NOMO-1 treated with DMSO at 0.1 percent for 48 hours (cell line): ENCODE measurements at regions not wholly inside any gene's neighbourhood (a gene's known extent, or its start where the extent isn't known, plus 50 kb on each side); places are given as distances from the start of the nearest gene placed in this dataset.

Source experiments
- DNase-seq: peaks from one replicate; lab custom pipeline; 2025; ENCODE audit not compliant: unreplicated experiment; lab: John Stamatoyannopoulos, UW

DNA sequence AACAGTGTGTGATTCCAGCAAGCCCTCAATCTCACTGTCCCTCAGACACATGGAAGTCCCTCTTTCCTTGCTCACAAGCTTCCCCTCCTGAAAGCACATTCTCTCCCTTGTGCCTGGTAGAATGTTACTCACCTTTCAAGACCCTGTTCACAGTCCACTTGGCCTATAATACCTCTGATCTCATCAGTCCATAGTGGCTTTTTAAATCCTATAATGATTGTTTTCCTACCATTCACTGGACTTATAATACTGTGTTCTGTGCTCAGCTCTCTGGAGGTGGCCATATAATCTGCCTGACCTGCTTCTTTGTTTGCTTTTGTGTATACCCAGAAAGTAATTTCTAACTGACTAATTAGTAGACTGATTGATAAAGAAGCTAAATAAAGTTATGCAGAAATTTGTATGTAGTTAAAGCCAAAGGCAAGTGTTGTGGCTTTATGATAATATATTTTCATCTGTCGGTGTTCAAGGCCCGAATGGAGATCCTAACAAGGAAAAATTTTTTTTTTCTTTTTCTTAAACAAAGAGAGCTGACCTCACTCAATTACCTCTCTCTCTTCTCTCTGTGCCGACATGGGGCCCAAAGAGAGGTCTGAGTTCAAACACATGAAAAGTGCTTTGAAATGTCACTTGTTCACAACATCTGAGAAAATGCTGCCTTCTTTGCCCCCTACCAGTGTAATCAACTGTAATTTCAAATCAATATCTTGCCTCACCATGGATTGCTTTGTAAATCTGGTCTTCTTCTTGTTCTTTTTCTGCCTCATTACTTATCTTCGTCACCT lies 1033.0 kb upstream of the PIK3C3 start:
- no peak for DNase-seq

- no peak for DNase-seq
These were observed 1038.0 kb upstream of the PIK3C3 start for GRCh38 chr18:40917056-40917455.

DNA sequence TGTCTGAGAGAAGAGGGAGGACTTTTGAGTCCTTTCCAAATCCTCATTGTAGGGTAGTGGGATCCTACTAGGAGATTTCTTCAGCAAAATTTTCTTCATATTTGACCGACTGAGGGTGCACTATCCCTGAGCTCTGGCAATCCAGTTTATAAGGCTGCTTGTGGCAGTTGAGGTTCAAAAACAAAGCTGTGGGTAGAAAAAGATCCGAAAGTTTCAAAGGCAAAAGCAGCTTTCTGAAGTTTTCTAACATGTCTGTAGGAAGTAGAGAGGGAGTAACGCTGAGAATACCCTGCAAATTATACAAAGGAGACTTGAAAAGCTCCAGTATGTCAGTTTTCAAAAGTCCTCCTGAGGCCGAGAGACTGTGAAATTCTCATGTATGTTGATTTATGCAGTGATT lies 1039.3 kb upstream of the PIK3C3 start:
- DNase-seq = no peak

GRCh38 chr18:40911582-40912254 lies 1043.3 kb upstream of the PIK3C3 start:
- DNase-seq = no peak

DNA sequence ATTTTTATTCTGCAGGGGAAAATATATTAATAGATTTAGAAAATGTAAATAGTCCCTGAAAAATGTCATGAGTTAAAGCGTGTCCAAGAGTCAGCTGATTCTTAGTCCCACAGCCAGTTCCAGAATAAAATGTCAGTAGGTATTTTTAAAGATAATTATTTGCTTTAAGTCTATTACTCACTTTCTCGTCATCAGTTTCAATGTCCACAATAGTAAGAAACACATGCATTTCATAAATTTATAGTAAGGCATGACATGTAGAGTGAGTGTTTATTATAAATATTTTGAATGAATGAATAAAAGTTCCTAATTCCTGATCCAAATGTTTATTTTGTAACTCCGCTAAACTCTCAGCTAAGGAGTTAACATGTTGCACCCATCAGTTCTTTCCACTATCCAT lies 1044.0 kb upstream of the PIK3C3 start:
- no peak for DNase-seq

- no peak for DNase-seq
These were observed 1047.2 kb upstream of the PIK3C3 start for GRCh38 chr18:40907842-40908241.

- DNase-seq = no peak
These were observed 1050.7 kb upstream of the PIK3C3 start for GRCh38 chr18:40904295-40904694.

GRCh38 chr18:40902436-40902835 lies 1052.6 kb upstream of the PIK3C3 start:
- DNase-seq = no peak

DNA sequence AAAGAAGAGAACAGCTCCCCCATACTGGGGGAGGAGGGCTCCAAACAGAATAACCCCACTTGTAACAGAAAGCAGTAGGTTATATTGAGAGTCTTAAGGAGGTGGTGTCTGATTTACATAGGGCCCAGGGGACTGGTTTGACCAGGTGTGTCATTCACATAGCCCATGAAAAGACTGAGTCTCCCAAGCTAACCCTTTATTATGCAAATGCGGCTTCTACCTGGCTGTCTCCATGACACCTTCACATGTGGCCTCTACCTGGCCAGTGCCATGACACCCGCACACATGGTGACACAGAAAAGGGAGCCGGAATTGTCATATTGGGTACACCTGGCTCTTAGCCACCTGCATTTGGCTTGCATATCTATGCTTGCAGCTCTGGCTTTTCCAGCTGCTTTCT lies 1057.2 kb upstream of the PIK3C3 start:
- no peak for DNase-seq

DNA sequence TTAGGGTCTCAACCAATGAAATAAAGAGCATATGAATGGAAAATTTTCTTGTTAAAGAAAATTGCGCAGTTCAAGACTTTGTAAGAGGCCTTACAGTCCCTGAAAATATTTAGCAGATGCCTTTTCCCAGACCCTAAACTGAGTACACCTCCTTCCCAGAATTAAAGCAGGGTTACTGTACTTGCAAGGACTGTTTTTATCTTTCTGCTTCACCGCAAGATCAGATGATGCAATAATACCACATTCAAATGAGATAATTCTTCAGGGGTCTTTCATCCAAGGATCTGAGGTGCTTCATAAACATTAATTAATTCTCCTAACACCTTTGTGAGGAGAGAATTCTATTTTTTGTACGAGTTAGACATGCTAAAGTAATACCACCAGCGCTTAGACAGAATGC lies 1071.8 kb upstream of the PIK3C3 start:
- DNase-seq = no peak

- DNase-seq = no peak
These were observed 1072.6 kb upstream of the PIK3C3 start for GRCh38 chr18:40882468-40882867.

DNA sequence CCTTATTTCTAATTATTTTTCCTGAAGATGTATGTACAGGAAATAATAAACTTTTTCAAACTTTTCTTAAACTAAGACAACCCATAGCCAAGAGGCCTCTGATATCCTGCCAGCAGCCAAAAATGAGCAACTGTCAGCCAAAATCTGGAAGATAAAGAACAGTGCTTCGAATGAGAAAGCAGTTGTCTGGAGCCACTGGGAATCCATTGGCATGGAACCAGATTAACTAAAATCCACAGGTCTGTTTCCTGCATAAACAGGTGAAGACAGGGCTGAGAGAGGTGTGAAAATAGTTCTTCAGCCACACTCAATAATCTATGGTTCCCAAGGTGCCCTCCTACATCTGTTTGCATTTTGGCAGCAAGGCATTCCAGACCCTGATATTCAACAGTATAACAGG lies 1076.7 kb upstream of the PIK3C3 start:
- DNase-seq = no peak

DNA sequence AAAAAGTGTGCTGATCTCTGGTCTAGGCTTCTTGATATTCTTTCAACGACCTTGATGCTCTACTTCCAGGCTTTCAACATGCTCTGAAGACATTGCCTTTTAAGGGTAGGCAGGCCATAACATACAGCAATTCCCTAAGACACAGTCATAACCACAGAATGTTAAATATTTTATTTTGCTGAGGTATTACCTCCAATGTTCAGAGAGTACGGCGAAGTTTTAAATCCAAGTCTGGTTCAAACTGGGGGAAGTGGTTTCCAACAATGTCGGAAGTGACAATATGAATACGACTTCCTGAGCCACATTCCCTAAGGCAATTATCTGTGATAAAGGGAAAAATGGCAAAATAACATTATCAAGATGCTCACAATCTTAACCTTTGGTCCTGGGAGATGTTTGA lies 1077.9 kb upstream of the PIK3C3 start:
- no peak for DNase-seq

DNA sequence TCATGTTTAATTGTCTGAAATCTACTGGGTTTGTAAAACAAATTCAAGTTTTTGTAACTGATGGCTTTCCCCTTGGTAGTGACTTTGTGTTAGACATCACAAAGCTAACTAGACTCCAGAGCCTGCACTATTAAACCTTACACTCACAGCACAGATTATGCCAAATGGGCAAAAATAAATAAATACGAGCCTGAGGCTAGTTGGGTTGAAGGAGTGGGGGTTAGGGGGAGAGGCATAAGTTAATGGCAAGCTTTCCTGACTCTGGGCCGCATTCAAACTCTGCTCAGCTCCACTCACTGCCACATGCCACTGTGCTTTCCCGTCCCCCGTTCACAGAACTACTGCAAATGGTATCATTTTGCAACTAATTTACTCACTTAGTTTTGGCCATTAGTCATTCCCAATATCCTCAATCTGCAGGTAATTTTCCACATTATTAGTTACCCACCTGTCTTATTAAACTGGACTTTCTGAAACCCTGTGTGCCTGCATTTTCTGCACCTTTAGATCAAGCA lies 1079.9 kb upstream of the PIK3C3 start:
- no peak for DNase-seq

DNA sequence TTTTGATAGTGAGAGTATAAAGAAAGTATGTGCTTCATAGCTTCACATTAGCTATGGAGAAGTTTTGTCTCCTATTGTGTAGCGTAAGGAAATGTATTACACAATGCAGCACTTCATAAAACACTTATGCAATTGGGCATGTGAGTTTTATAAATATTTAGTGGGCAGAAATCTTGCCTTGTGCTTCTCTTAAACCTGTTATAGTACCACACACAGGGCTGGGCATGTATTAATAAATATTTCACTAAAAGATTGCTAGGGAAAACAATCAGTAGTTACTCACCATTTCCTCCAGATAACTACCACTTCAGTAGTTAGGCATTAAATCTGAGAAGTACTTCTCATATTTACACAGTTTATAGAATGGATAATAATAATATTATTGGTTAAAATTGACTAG lies 1080.8 kb upstream of the PIK3C3 start:
- DNase-seq = no peak

DNA sequence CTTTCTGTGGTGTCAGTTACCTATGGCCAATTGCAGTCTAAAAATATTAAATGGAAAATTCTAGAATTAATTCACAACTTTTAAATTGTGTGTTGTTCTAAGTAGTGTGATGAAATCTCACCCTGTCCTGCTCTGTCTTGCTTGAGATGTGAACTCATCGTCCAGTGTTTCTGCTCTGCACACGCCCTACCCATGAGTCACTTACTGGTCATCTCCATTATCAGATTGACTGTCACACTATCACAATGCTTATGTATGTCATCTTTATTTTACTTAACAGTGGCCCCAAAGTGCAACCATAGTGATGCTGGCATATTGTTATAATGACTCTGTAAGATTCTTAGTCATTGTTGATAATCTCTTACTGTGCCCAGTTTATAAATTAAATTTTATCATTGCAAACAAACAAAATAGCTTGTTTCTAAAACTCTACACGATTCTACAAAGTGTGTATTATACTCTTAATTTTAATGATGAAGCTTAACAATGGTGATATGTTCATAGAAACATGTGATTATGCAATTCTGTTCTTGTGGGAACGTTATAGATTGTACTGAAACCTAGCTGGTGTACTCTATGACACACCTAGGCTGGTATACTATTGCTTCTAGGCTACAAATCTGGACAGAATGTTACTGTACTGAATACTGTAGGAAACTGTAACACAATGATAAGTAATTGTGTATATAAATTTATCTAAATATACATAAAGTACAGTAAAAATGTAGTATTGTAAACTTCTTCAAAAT lies 1086.8 kb upstream of the PIK3C3 start:
- no peak for DNase-seq

DNA sequence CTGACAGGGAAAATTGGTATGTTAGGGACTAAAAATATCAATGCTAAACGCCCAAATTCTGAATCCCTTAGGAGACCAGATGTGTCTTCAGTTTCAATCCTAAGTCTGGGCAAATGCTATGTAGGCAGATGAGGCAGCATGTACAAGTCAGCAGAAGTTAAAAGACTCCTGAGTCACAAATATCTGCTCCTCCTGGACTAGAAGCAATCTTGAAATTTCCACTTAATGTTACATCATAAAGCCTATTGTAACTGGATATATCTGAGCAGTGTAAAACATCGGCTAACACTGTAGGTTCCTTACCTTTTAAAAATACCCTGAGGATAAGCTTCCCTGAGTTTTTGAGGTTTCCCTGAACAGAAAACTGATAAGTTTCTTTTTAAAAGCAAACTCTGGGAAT lies 1087.6 kb upstream of the PIK3C3 start:
- no peak for DNase-seq

DNA sequence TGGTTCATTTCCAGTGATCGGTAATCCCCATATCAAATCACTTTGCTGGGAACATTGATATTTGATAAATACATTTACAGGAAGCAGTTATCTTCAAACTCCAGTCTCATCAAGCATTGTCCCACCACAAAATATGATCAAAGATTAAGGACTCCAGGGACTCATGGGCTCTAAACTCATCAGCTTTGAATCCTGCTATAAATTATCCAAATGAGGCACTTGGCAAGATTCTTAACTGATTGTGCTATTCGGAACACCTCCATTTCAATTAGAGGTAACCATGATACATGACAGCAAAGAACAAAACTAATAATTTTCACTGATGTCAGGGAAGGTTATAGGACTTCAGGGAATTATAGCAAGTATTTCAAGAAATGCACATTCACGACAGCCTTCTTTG lies 1088.1 kb upstream of the PIK3C3 start:
- DNase-seq = no peak

- DNase-seq = no peak
These were observed 1088.9 kb upstream of the PIK3C3 start for GRCh38 chr18:40866013-40866645.

GRCh38 chr18:40864846-40865245 lies 1090.2 kb upstream of the PIK3C3 start:
- no peak for DNase-seq

DNA sequence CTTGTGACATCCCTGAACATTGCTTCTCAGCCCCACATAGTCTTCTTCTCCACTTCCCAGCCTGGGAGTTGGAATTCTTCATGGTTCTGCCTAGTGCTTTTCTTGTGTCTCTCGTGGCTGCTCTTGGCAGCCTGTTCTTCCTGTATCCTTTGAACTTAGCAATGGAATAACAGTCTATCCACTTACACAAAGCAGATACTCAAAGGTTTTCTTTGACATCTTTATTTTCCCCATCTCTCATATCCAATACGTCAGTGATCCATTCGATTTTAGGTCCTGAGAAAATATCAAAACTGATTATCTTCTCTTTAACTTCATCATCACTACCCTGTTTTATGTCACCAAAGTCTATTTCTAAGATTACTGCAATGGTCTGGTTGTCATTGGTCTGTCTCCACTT lies 1091.2 kb upstream of the PIK3C3 start:
- DNase-seq = no peak
